RPMI7951 (cell line): ENCODE measurements at regions not wholly inside any gene's neighbourhood (a gene's known extent, or its start where the extent isn't known, plus 50 kb on each side); places are given as distances from the start of the nearest gene placed in this dataset.
"Not testable (repeated sequence)": the region's sequence is repeated elsewhere in the genome, so short reads cannot be mapped to it uniquely, and the experiment has no call there.

Source experiments
- DNase-seq: peaks from one replicate; pipeline ENCODE4 v3.0.0-alpha.2; 2012; ENCODE audit warnings: low read depth

- DNase-seq, result peak; percentile 74
Observed at GRCh38 chrX:44785652-44786051, 58.2 kb upstream of the DUSP21 start.

GRCh38 chrX:44784241-44784640 lies 59.6 kb upstream of the DUSP21 start:
- peak; percentile 65 for DNase-seq

- no peak for DNase-seq
Observed at GRCh38 chrX:44778254-44778653, 65.6 kb upstream of the DUSP21 start.

GRCh38 chrX:44775726-44776125 lies 68.1 kb upstream of the DUSP21 start:
- no peak for DNase-seq

GRCh38 chrX:44774066-44774465 lies 69.8 kb upstream of the DUSP21 start:
- not testable (repeated sequence) for DNase-seq

- DNase-seq, result no peak
Observed at GRCh38 chrX:44770121-44770520, 73.7 kb upstream of the DUSP21 start.

GRCh38 chrX:44767308-44767707 lies 76.5 kb upstream of the DUSP21 start:
- DNase-seq, result no peak

GRCh38 chrX:44765556-44765955 lies 78.3 kb upstream of the DUSP21 start:
- DNase-seq, result no peak

GRCh38 chrX:44747969-44748368 lies 95.9 kb upstream of the DUSP21 start:
- DNase-seq, result peak; percentile 67

GRCh38 chrX:44747317-44747716 lies 96.5 kb upstream of the DUSP21 start:
- no peak for DNase-seq

- DNase-seq, result no peak
Observed at GRCh38 chrX:44744799-44745198, 99.0 kb upstream of the DUSP21 start.

GRCh38 chrX:44742480-44743155 lies 101.2 kb upstream of the DUSP21 start:
- DNase-seq, result no peak

- DNase-seq, result not testable (repeated sequence)
Observed at GRCh38 chrX:44741859-44742258, 102.0 kb upstream of the DUSP21 start.

GRCh38 chrX:44741458-44741857 lies 102.4 kb upstream of the DUSP21 start:
- DNase-seq, result not testable (repeated sequence)

- DNase-seq, result no peak
Observed at GRCh38 chrX:44735498-44735897, 108.3 kb upstream of the DUSP21 start.

GRCh38 chrX:44733931-44734330 lies 109.9 kb upstream of the DUSP21 start:
- DNase-seq, result no peak

GRCh38 chrX:44731160-44731559 lies 112.7 kb upstream of the DUSP21 start:
- no peak for DNase-seq

GRCh38 chrX:44723426-44723825 lies 120.4 kb upstream of the DUSP21 start:
- DNase-seq, result no peak

GRCh38 chrX:44708470-44708869 lies 135.4 kb upstream of the DUSP21 start:
- no peak for DNase-seq

- DNase-seq, result peak; percentile 45
Observed at GRCh38 chrX:44705817-44706551, 137.8 kb upstream of the DUSP21 start.

GRCh38 chrX:44698357-44698756 lies 145.5 kb upstream of the DUSP21 start:
- no peak for DNase-seq

- no peak for DNase-seq
Observed at GRCh38 chrX:44693255-44693654, 150.6 kb upstream of the DUSP21 start.

GRCh38 chrX:44690129-44690528 lies 147.5 kb upstream of the FUNDC1 start:
- no peak for DNase-seq
